Kidney tubule cell (primary cell): ENCODE measurements at regions not wholly inside any gene's neighbourhood (a gene's known extent, or its start where the extent isn't known, plus 50 kb on each side); places are given as distances from the start of the nearest gene placed in this dataset.
"Not testable (repeated sequence)": the region's sequence is repeated elsewhere in the genome, so short reads cannot be mapped to it uniquely, and the experiment has no call there.

Experiments
- DNase-seq: peaks from one replicate; pipeline ENCODE4 v3.0.0-alpha.2; 2018; ENCODE audit warnings: low spot score

GRCh38 chr5:29051509-29051908 lies 2013.1 kb upstream of the CDH9 start:
- no peak for DNase-seq

GRCh38 chr5:29042152-29042551 lies 2003.8 kb upstream of the CDH9 start:
- no peak for DNase-seq

- DNase-seq, result no peak
Measured at GRCh38 chr5:29040404-29040803, 2002.0 kb upstream of the CDH9 start.

- DNase-seq, result no peak
Measured at GRCh38 chr5:29039994-29040393, 2001.6 kb upstream of the CDH9 start.

GRCh38 chr5:29037716-29038115 lies 1999.3 kb upstream of the CDH9 start:
- DNase-seq, result no peak

GRCh38 chr5:29024052-29024451 lies 1985.7 kb upstream of the CDH9 start:
- DNase-seq, result no peak

GRCh38 chr5:29023541-29023940 lies 1985.2 kb upstream of the CDH9 start:
- DNase-seq, result no peak

GRCh38 chr5:29017501-29017900 lies 1979.1 kb upstream of the CDH9 start:
- DNase-seq, result no peak

- peak; percentile 4 for DNase-seq
Measured at GRCh38 chr5:29016067-29016466, 1977.7 kb upstream of the CDH9 start.

GRCh38 chr5:29015523-29015922 lies 1977.1 kb upstream of the CDH9 start:
- no peak for DNase-seq

- peak; percentile 4 for DNase-seq
Measured at GRCh38 chr5:29005386-29005785, 1967.0 kb upstream of the CDH9 start.

GRCh38 chr5:29002481-29002880 lies 1964.1 kb upstream of the CDH9 start:
- no peak for DNase-seq

GRCh38 chr5:29001666-29002065 lies 1963.3 kb upstream of the CDH9 start:
- no peak for DNase-seq

GRCh38 chr5:28984639-28985038 lies 1946.3 kb upstream of the CDH9 start:
- DNase-seq, result no peak

GRCh38 chr5:28975508-28975907 lies 1937.1 kb upstream of the CDH9 start:
- DNase-seq, result no peak

- DNase-seq, result no peak
Measured at GRCh38 chr5:28967848-28968247, 1929.5 kb upstream of the CDH9 start.

- DNase-seq, result no peak
Measured at GRCh38 chr5:28961816-28962215, 1923.4 kb upstream of the CDH9 start.

GRCh38 chr5:28958581-28958980 lies 1920.2 kb upstream of the CDH9 start:
- DNase-seq, result no peak

GRCh38 chr5:28957450-28957849 lies 1919.1 kb upstream of the CDH9 start:
- DNase-seq, result no peak

GRCh38 chr5:28954074-28954473 lies 1915.7 kb upstream of the CDH9 start:
- peak; percentile 9 for DNase-seq

GRCh38 chr5:28947865-28948264 lies 1909.5 kb upstream of the CDH9 start:
- no peak for DNase-seq

GRCh38 chr5:28945859-28946258 lies 1907.5 kb upstream of the CDH9 start:
- DNase-seq, result no peak

GRCh38 chr5:28929366-28929765 lies 1891.0 kb upstream of the CDH9 start:
- not testable (repeated sequence) for DNase-seq

- not testable (repeated sequence) for DNase-seq
Measured at GRCh38 chr5:28928327-28928790, 1890.0 kb upstream of the CDH9 start.
